Prostate gland (tissue), 2 donors: ENCODE measurements at regions not wholly inside any gene's neighbourhood (a gene's known extent, or its start where the extent isn't known, plus 50 kb on each side); places are given as distances from the start of the nearest gene placed in this dataset.

ENCODE experiments used
- DNase-seq: peaks from one replicate; pipeline ENCODE4 v3.0.0-alpha.2; 2019; ENCODE audit warnings: low spot score
- H3K27ac ChIP-seq, 2 donors: fragments of 200-600 bp; sonication (generic); 2 replicates each; pipeline ENCODE4 v1.5.1; 2017 to 2019
- H3K27me3 ChIP-seq: fragments of 200-600 bp; sonication (generic); replicated peaks from 2 replicates; pipeline ENCODE4 v1.5.1; 2019; ENCODE audit not compliant: insufficient read depth
- H3K36me3 ChIP-seq, 2 donors: fragments of 200-600 bp; sonication (generic); 1 replicate in 1 of 2; 2 replicates in 1 of 2; pipeline versions ENCODE4 v1.5.1 to v1.8.1; 2017 to 2019
- H3K4me1 ChIP-seq: fragments of 200-600 bp; sonication (generic); replicated peaks from 2 replicates; pipeline ENCODE4 v1.5.1; 2019
- H3K4me3 ChIP-seq, 2 donors: fragments of 200-600 bp; sonication (generic); 2 replicates each; pipeline ENCODE4 v1.5.1; 2017 to 2019
- H3K9me3 ChIP-seq: fragments of 200-600 bp; sonication (generic); 2 replicates; pipeline ENCODE4 v1.5.1; 2017
- POLR2A ChIP-seq: fragments of 450-650 bp; IDR thresholded peaks from one replicate; pipeline ENCODE4 v1.6.1; 2016; ENCODE audit warnings: antibody characterized with exemption, mild to moderate bottlenecking
- POLR2AphosphoS5 ChIP-seq: sonication (generic); formaldehyde crosslinking; IDR thresholded peaks from one replicate; pipeline ENCODE4 v1.6.1; 2017; ENCODE audit warnings: antibody characterized with exemption
- WGBS: methylation state at CpG from one replicate; pipeline ENCODE4 v1.1.5; 2018; 5-methylcytosine and 5-hydroxymethylcytosine counted together
- intact Hi-C: fragments of 100-400 bp; cut with DNase I; formaldehyde crosslinking; loops from one replicate; pipeline ENCODE4 v1.14.2; 2022
- TF ChIP-seq, protein P1 (sequence below), 4 experiments: fragments of 200-600 bp in 2 of 4; fragments of 450-650 bp in 2 of 4; sonication (generic) in 2 of 4; IDR thresholded peaks; 1 replicate in 3 of 4; 2 replicates in 1 of 4; pipeline ENCODE4 v1.5.1; 2016 to 2019; ENCODE audit warnings: antibody characterized with exemption in 4 of 4, mild to moderate bottlenecking in 2 of 4, moderate library complexity in 2 of 4

DNA sequence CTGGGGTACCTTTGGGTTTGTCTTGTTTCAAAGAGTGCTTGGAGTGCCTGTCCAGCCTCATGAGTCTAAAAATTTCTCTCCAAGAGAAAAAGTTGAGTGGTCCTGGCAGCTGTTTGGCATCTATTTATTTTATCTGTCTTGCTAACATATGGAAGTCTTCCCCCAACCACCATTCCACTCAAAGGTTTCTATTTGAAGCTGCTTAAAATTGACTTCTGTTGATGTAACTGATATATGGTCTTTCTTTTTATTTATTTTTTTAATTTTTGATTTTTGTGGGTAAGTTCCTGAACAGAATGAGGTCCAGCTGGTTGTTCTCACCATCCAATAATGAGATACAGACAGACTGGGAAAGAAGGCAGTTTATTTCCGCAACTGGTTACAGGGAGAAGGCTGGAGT, 178.7 kb upstream of the SGCD start:
- Histone ChIP-seq H3K27me3 (no peaks in the 10 kb centered on the region), H3K36me3 (no peaks in the 10 kb centered on the region), H3K4me1 (no peaks in the 10 kb centered on the region), H3K27ac (no peak overlapping the region), H3K9me3 (no peaks in the 10 kb centered on the region), H3K4me3 (no peak overlapping the region)
- TF ChIP-seq POLR2AphosphoS5 (no peak), POLR2A (no peak)
- TF ChIP-seq, protein P1, sequence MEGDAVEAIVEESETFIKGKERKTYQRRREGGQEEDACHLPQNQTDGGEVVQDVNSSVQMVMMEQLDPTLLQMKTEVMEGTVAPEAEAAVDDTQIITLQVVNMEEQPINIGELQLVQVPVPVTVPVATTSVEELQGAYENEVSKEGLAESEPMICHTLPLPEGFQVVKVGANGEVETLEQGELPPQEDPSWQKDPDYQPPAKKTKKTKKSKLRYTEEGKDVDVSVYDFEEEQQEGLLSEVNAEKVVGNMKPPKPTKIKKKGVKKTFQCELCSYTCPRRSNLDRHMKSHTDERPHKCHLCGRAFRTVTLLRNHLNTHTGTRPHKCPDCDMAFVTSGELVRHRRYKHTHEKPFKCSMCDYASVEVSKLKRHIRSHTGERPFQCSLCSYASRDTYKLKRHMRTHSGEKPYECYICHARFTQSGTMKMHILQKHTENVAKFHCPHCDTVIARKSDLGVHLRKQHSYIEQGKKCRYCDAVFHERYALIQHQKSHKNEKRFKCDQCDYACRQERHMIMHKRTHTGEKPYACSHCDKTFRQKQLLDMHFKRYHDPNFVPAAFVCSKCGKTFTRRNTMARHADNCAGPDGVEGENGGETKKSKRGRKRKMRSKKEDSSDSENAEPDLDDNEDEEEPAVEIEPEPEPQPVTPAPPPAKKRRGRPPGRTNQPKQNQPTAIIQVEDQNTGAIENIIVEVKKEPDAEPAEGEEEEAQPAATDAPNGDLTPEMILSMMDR (IDR thresholded peaks at IDR 0.05): no peak
- no peak for DNase-seq
- intact Hi-C loops: no loop called here
- 96% methylated on average over 1 of the region's 1 CpG for WGBS

DNA sequence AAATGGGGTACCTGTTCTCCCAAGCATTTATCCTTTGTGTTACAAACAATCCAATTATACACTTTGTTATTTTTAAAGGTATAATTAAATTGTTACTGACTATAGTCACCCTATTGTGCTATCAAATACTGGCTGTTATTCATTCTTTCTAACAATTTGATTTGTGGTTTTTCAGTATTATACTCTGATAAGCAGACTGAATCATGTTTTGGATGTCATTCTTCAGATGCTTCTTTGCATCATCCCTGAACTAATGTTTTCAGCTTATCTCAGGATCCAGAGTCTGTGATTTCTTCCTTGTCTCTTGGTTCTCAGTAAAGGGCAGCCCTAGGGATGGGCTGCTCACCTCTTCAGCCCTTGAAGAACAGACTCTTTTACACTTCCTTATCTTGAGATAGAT, 177.8 kb upstream of the SGCD start:
- no peaks in the 10 kb centered on the region for H3K9me3 ChIP-seq
- intact Hi-C loops: no loop called here
- H3K36me3 ChIP-seq: no peaks in the 10 kb centered on the region
- H3K4me1 ChIP-seq: no peaks in the 10 kb centered on the region
- DNase-seq: no peak
- TF ChIP-seq POLR2A (no peak), POLR2AphosphoS5 (no peak)
- TF ChIP-seq, protein P1 (IDR thresholded peaks at IDR 0.05): no peak
- H3K27me3 ChIP-seq: no peaks in the 10 kb centered on the region
- H3K27ac ChIP-seq: no peak overlapping the region
- H3K4me3 ChIP-seq: no peak overlapping the region

DNA sequence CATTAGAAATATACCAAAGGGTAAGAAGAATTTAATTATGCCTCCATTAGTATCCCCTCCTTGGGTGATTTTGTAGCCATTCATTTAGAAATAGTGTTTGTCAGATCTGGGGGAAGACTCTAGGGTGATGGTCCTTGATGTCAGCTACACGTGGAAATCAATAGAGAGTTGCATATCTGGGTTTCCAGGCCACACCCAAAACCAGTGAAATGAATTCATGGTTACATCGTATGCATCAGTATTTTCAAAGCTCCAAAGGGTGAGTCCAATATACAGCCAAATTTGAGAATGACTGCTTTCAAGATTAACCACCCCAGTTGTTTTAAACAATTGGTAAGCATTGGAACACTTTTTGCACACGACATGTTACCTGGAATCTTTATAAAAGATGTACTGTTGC, 173.4 kb upstream of the SGCD start:
- intact Hi-C loops: no loop called here
- no peaks in the 10 kb centered on the region for H3K4me1 ChIP-seq
- no peak for DNase-seq
- H3K4me3 ChIP-seq: no peak overlapping the region
- no peaks in the 10 kb centered on the region for H3K9me3 ChIP-seq
- TF ChIP-seq POLR2A (no peak), POLR2AphosphoS5 (no peak)
- TF ChIP-seq, protein P1 (IDR thresholded peaks at IDR 0.05): no peak
- H3K27ac ChIP-seq: no peak overlapping the region
- no peaks in the 10 kb centered on the region for H3K27me3 ChIP-seq
- 59% methylated on average over 3 of the region's 3 CpGs for WGBS
- no peaks in the 10 kb centered on the region for H3K36me3 ChIP-seq

DNA sequence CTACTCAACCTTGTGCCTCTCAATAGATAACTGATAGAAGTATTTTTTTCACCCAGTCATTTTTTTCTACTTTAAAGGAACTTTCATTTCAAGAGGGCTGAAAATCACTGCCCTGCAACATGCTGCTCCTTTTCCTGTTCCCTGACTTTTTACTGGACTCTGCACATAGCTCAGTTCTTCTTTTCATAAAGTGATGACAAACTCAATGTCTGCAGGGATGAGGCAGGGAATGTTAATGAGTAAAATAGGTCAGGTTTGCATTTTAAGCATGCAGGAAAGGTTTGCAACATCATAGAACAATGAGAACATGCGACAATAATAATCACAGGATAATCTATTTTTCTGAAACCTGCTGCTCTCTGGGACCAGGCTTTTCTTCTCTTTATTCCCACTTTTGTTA, 172.2 kb upstream of the SGCD start:
- Histone ChIP-seq H3K36me3 (no peaks in the 10 kb centered on the region), H3K27ac (no peak overlapping the region), H3K4me3 (no peak overlapping the region), H3K4me1 (no peaks in the 10 kb centered on the region), H3K9me3 (no peaks in the 10 kb centered on the region), H3K27me3 (no peaks in the 10 kb centered on the region)
- TF ChIP-seq POLR2A (no peak), POLR2AphosphoS5 (no peak)
- TF ChIP-seq, protein P1 (IDR thresholded peaks at IDR 0.05): no peak
- no peak for DNase-seq
- intact Hi-C loops: no loop called here
- WGBS: 96% methylated on average over 1 of the region's 1 CpG

DNA sequence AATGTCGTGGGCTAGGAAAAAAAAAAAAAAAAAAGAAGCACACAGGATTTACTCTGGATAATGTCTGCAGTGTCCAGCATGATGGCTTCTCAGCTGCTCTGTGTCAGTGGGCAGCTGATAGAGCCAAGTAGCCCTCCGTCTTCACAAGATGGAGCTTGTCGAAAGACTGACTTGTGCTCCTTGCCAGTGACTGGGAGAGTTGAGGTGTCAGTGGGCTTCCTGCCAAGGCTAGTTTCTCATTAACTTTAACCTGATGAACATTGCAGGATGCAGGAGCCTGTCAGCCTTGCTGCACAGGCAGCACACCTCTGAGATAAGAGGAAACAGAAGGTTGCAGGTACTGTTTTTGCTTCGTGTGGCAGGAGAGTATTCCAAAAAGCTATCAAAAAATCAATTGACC, 171.4 kb upstream of the SGCD start:
- Histone ChIP-seq H3K27ac (no peak overlapping the region), H3K36me3 (no peaks in the 10 kb centered on the region)
- no peak for DNase-seq

More for the DNA sequence above, 171.4 kb upstream of the SGCD start:
- H3K4me1 ChIP-seq: no peaks in the 10 kb centered on the region
- no peak overlapping the region for H3K4me3 ChIP-seq
- H3K9me3 ChIP-seq: no peaks in the 10 kb centered on the region
- H3K27me3 ChIP-seq: no peaks in the 10 kb centered on the region
- TF ChIP-seq POLR2A (no peak), POLR2AphosphoS5 (no peak)
- TF ChIP-seq, protein P1 (IDR thresholded peaks at IDR 0.05): no peak
- WGBS: 26% methylated on average over 4 of the region's 4 CpGs
- intact Hi-C loops: no loop called here
